K562 (cell line): ENCODE measurements at regions not wholly inside any gene's neighbourhood (a gene's known extent, or its start where the extent isn't known, plus 50 kb on each side); places are given as distances from the start of the nearest gene placed in this dataset.

ENCODE experiments used
- ATAC-seq: fragments of 200-7000 bp; cut with Tn5 transposase; 3 replicates; pipeline ENCODE4 v1.9.1; 2020; ENCODE audit warnings: moderate library complexity
- BruUV-seq: library from RNA; stranded (reverse); fragments of 400-500 nt; replicated peaks from 2 replicates; lab custom pipeline; 2021; lab: Mats Ljungman, UMichigan
- CTCF ChIA-PET: fragments of 300-600 bp; formaldehyde crosslinking; extraction: SDS; loops from one replicate; lab custom pipeline; 2021; ENCODE audit warnings: low intra/inter-chr PET ratio; lab: Yijun Ruan, JAX
- POLR2A ChIA-PET: fragments of 300-600, 350-650 bp; sonication (Branson Sonifier 250); formaldehyde crosslinking; extraction: SDS; loops from one replicate; lab custom pipeline; 2021; ENCODE audit warnings: antibody characterized with exemption, inconsistent platforms; lab: Yijun Ruan, JAX
- DNase-seq, 4 experiments: peaks; one replicate each; pipeline versions ENCODE4 v3.0.0 to v3.0.0-alpha.2; 2011 to 2018; ENCODE audit warnings: low spot score in 3 of 4, mixed read lengths in 3 of 4; ENCODE audit errors: extremely low read depth in 1 of 4
- FAIRE-seq: peaks from 2 replicates; lab custom pipeline; 2011; peaks lifted over from hg19 to GRCh38; lab: Jason Lieb, UNC
- H2AFZ ChIP-seq: 2 replicates; pipeline ENCODE4 v1.6.0; 2011; ENCODE audit warnings: low read depth, low read length, control low read depth, inconsistent platforms
- H3K27ac ChIP-seq: fragments of 200-600 bp; 3 replicates; pipeline ENCODE4 v1.8.0; 2011; ENCODE audit warnings: low read depth, mild to moderate bottlenecking, control low read depth, inconsistent platforms, low read length, moderate library complexity, mixed read lengths; ENCODE audit errors: extremely low read depth
- H3K27me3 ChIP-seq, 2 experiments: fragments of 300-600 bp in 1 of 2; 2 replicates in 1 of 2; 3 replicates in 1 of 2; pipeline versions ENCODE4 v1.6.0 to v1.8.0; 2011; ENCODE audit warnings: inconsistent platforms in 2 of 2, low read length in 2 of 2, mild to moderate bottlenecking in 1 of 2, mixed read lengths in 1 of 2, moderate library complexity in 1 of 2; ENCODE audit not compliant: control insufficient read depth in 2 of 2, insufficient read depth in 2 of 2
- H3K36me3 ChIP-seq: fragments of 300-600 bp; 3 replicates; pipeline ENCODE4 v1.8.0; 2011; ENCODE audit warnings: mild to moderate bottlenecking, low read length, inconsistent platforms; ENCODE audit not compliant: control insufficient read depth, insufficient read depth
- H3K4me1 ChIP-seq, 2 experiments: fragments of 200-600 bp in 1 of 2; replicated peaks in 1 of 2; 2 replicates in 1 of 2; 3 replicates in 1 of 2; pipeline versions ENCODE4 v1.5.1 to v1.8.0; 2011; ENCODE audit warnings: inconsistent platforms in 2 of 2, low read length in 2 of 2, mild to moderate bottlenecking in 1 of 2, mixed read lengths in 1 of 2, moderate library complexity in 1 of 2; ENCODE audit not compliant: control insufficient read depth in 2 of 2, insufficient read depth in 2 of 2
- H3K4me2 ChIP-seq: 2 replicates; pipeline ENCODE4 v1.6.1; 2011; ENCODE audit warnings: low read length, control low read depth, inconsistent platforms, mixed read lengths; ENCODE audit not compliant: insufficient read depth
- H3K4me3 ChIP-seq: fragments of 200-600 bp; sonication (generic), shearing (Covaris generic); 2 replicates; pipeline ENCODE4 v1.5.1; 2016; ENCODE audit warnings: control low read depth, inconsistent platforms
- H3K79me2 ChIP-seq: fragments of 200-600 bp; 3 replicates; pipeline ENCODE4 v1.8.0; 2011; ENCODE audit warnings: low read length, inconsistent platforms; ENCODE audit not compliant: control insufficient read depth, insufficient read depth
- H3K9ac ChIP-seq, 2 experiments: 2 replicates each; pipeline versions ENCODE4 v1.6.0 to v1.6.1; 2011; ENCODE audit warnings: low read depth in 2 of 2, low read length in 2 of 2, control low read depth in 1 of 2, inconsistent platforms in 1 of 2, mild to moderate bottlenecking in 1 of 2, mixed read lengths in 1 of 2; ENCODE audit not compliant: insufficient read depth in 1 of 2
- H3K9me1 ChIP-seq: one replicate; pipeline ENCODE4 v1.6.0; 2011; ENCODE audit warnings: inconsistent platforms, mild to moderate bottlenecking, low read length, moderate library complexity; ENCODE audit not compliant: control insufficient read depth, insufficient read depth
- H3K9me3 ChIP-seq: replicated peaks from 2 replicates; pipeline ENCODE4 v1.5.1; 2011; ENCODE audit warnings: low read depth, low read length, inconsistent platforms; ENCODE audit not compliant: control insufficient read depth, insufficient read depth
- H4K20me1 ChIP-seq: replicated peaks from 2 replicates; pipeline ENCODE4 v1.6.1; 2011; ENCODE audit warnings: low read length, inconsistent platforms, mixed read lengths; ENCODE audit not compliant: control insufficient read depth, insufficient read depth
- GTF3C2 ChIP-seq: IDR thresholded peaks from 3 replicates; pipeline ENCODE4 v1.6.1; 2011; ENCODE audit warnings: borderline replicate concordance, mild to moderate bottlenecking, moderate library complexity; ENCODE audit not compliant: insufficient read length; ENCODE audit errors: extremely low read depth
- VEZF1 ChIP-seq: fragments of 200-800 bp; sonication (Bioruptor generic); IDR thresholded peaks from 2 replicates; pipeline ENCODE4 v1.6.1; 2017; ENCODE audit warnings: missing genetic modification characterization, missing compliant biosample characterization
- ZBTB33 ChIP-seq: sonication (generic); formaldehyde crosslinking; IDR thresholded peaks from 2 replicates; pipeline ENCODE4 v1.8.1; 2023; ENCODE audit warnings: mild to moderate bottlenecking, missing genetic modification reagents
- in situ Hi-C: fragments of 300-500 bp; cut with MboI; formaldehyde crosslinking; loops from 4 replicates; pipeline ENCODE4 v1.15.0; 2018; ENCODE audit warnings: inconsistent platforms, mixed read lengths
- intact Hi-C: fragments of 100-400 bp; cut with micrococcal nuclease; formaldehyde crosslinking; loops from 2 replicates; pipeline ENCODE4 v1.14.2; 2022

- Histone ChIP-seq H3K9ac (no peak overlapping the region), H3K4me1 (peaks cover 0 to 5% of the 10 kb centered on the region in 2 experiments; a peak in 2 of 5 replicates), H3K4me3 (no peak overlapping the region), H3K27me3 (peaks cover 5 to 11% of the 10 kb centered on the region in 2 experiments; a peak in 3 of 5 replicates), H3K9me3 (no peaks in the 10 kb centered on the region), H3K4me2 (no peak overlapping the region), H4K20me1 (no peaks in the 10 kb centered on the region), H3K9me1 (no peaks in the 10 kb centered on the region), H3K79me2 (no peaks in the 10 kb centered on the region), H3K36me3 (no peaks in the 10 kb centered on the region), H2AFZ (no peak overlapping the region), H3K27ac (no peak overlapping the region)
- ChIA-PET POLR2A (no interaction called here), CTCF (no interaction called here)
- BruUV-seq = no TSS peak
- intact Hi-C loops (no loop called here), in situ Hi-C loops (no loop called here)
- FAIRE-seq (no peak), DNase-seq (no peak), ATAC-seq (no peak)
- TF ChIP-seq VEZF1 (CRISPR knock-in tag) (0 out of 2 replicates have a peak, but pooled peaks have one; percentile 13), ZBTB33 (no peak), GTF3C2 (no peak)
Observed at GRCh38 chr5:78724061-78724460, 75.5 kb upstream of the LHFPL2 start.
